RWPE1 (cell line): ENCODE measurements at regions not wholly inside any gene's neighbourhood (a gene's known extent, or its start where the extent isn't known, plus 50 kb on each side); places are given as distances from the start of the nearest gene placed in this dataset.
"Not testable (repeated sequence)": the region's sequence is repeated elsewhere in the genome, so short reads cannot be mapped to it uniquely, and the experiment has no call there.

Source experiments
- CTCF ChIA-PET: fragments of 350-600 bp; sonication (Branson Sonifier 250); formaldehyde crosslinking; extraction: SDS; loops from one replicate; lab custom pipeline; 2021; lab: Yijun Ruan, JAX
- POLR2A ChIA-PET: fragments of 400-600 bp; formaldehyde crosslinking; extraction: SDS; loops from one replicate; lab custom pipeline; 2020; ENCODE audit warnings: antibody characterized with exemption; ENCODE audit not compliant: low non-redundant PET; lab: Yijun Ruan, JAX
- DNase-seq: peaks from one replicate; pipeline ENCODE4 v3.0.0; 2012; ENCODE audit warnings: low spot score
- H3K27ac ChIP-seq: fragments of 450-650 bp; 2 replicates; pipeline ENCODE4 v1.5.1; 2017
- CTCF ChIP-seq: fragments of 450-650 bp; conservative IDR thresholded peaks from 2 replicates; pipeline ENCODE4 v1.5.1; 2017; ENCODE audit warnings: low read depth, mild to moderate bottlenecking

GRCh38 chr9:71263451-71263850 is 142.0 kb upstream of the TRPM3 start:
- CTCF ChIA-PET = no interaction called here

GRCh38 chr9:71260419-71260818 is 139.0 kb upstream of the TRPM3 start:
- DNase-seq, H3K27ac ChIP-seq, POLR2A ChIA-PET, CTCF ChIA-PET: not testable (repeated sequence)

More at GRCh38 chr9:71263451-71263850, 142.0 kb upstream of the TRPM3 start:
- H3K27ac ChIP-seq = no peak overlapping the region
- POLR2A ChIA-PET = no interaction called here
- no peak for DNase-seq
- TF ChIP-seq CTCF = no peak

- CTCF ChIA-PET = no interaction called here
- no peak overlapping the region for H3K27ac ChIP-seq
- no peak for DNase-seq
- POLR2A ChIA-PET = no interaction called here
- no peak for TF ChIP-seq CTCF
Measured at GRCh38 chr9:71254592-71255277, 133.3 kb upstream of the TRPM3 start.

GRCh38 chr9:71253011-71253410 is 131.6 kb upstream of the TRPM3 start:
- no peak for TF ChIP-seq CTCF
- POLR2A ChIA-PET = no interaction called here
- CTCF ChIA-PET = interaction anchor here (1.8 kb wide), 1 partner anchor 613 kb away, joined by 6 read pairs; no protein-coding TSS in a partner anchor
- no peak for DNase-seq
- H3K27ac ChIP-seq = no peak overlapping the region

GRCh38 chr9:71250581-71250980 is 129.2 kb upstream of the TRPM3 start:
- H3K27ac ChIP-seq = no peak overlapping the region
- TF ChIP-seq CTCF = no peak
- DNase-seq = no peak
- CTCF ChIA-PET = interaction anchor here (0.6 to 1.0 kb wide), 8 partner anchors 15 to 611 kb away, joined by 3 to 8 read pairs (median 4); no protein-coding TSS in a partner anchor
- POLR2A ChIA-PET = no interaction called here

GRCh38 chr9:71249729-71250317 is 128.4 kb upstream of the TRPM3 start:
- DNase-seq = peak; percentile 75
- CTCF ChIA-PET = interaction anchor here (0.6 to 3.3 kb wide), 13 partner anchors 14 to 610 kb away, joined by 3 to 21 read pairs (median 4); no protein-coding TSS in a partner anchor
- H3K27ac ChIP-seq = no peak overlapping the region
- TF ChIP-seq CTCF = peak; percentile 83
- POLR2A ChIA-PET = no interaction called here

GRCh38 chr9:71245651-71246050 is 124.2 kb upstream of the TRPM3 start:
- no peak for TF ChIP-seq CTCF
- H3K27ac ChIP-seq = no peak overlapping the region
- DNase-seq = no peak
- CTCF ChIA-PET = interaction anchor here (0.6 to 0.7 kb wide), 2 partner anchors 141 to 609 kb away, joined by 3 read pairs; no protein-coding TSS in a partner anchor
- POLR2A ChIA-PET = no interaction called here
